Neural cell (in vitro differentiated cells): ENCODE measurements at regions not wholly inside any gene's neighbourhood (a gene's known extent, or its start where the extent isn't known, plus 50 kb on each side); places are given as distances from the start of the nearest gene placed in this dataset.

Experiments
- H2AFZ ChIP-seq: fragments of 200-600, 300-800 bp; sonication (generic), shearing (Covaris generic); 2 replicates; pipeline ENCODE4 v1.6.0; 2014; ENCODE audit warnings: low read depth, mild to moderate bottlenecking, antibody characterized with exemption, low read length, moderate library complexity
- H3F3A ChIP-seq: fragments of 200-600 bp; shearing (Covaris generic); 2 replicates; pipeline ENCODE4 v1.6.1; 2016; ENCODE audit warnings: mild to moderate bottlenecking, moderate library complexity, mixed read lengths, antibody characterized with exemption, low read length; ENCODE audit not compliant: insufficient read depth, poor library complexity, severe bottlenecking
- H3K27ac ChIP-seq: fragments of 200-600, 300-800 bp; sonication (generic), shearing (Covaris generic); 2 replicates; pipeline ENCODE4 v1.5.1; 2014; ENCODE audit warnings: mild to moderate bottlenecking, low read length, moderate library complexity
- H3K27me3 ChIP-seq: fragments of 300-800, 200-600 bp; sonication (generic), shearing (Covaris generic); 2 replicates; pipeline ENCODE4 v1.6.0; 2014; ENCODE audit warnings: mild to moderate bottlenecking, low read depth, low read length, moderate library complexity; ENCODE audit not compliant: insufficient read depth
- H3K36me3 ChIP-seq: fragments of 300-800, 200-600 bp; sonication (generic), shearing (Covaris generic); 2 replicates; pipeline ENCODE4 v1.5.1; 2014; ENCODE audit warnings: mild to moderate bottlenecking, antibody characterized with exemption, low read length, moderate library complexity; ENCODE audit not compliant: insufficient read depth
- H3K4me2 ChIP-seq: fragments of 300-800, 200-600 bp; sonication (generic), shearing (Covaris generic); 2 replicates; pipeline ENCODE4 v1.6.0; 2014; ENCODE audit warnings: mild to moderate bottlenecking, low read length
- H3K4me3 ChIP-seq: fragments of 300-800, 200-600 bp; sonication (generic), shearing (Covaris generic); 2 replicates; pipeline ENCODE4 v1.5.1; 2014; ENCODE audit warnings: mild to moderate bottlenecking, low read length, moderate library complexity
- H3K79me2 ChIP-seq: fragments of 200-600 bp; shearing (Covaris generic); replicated peaks from 2 replicates; pipeline ENCODE4 v1.6.0; 2014; ENCODE audit warnings: mild to moderate bottlenecking, low read length, moderate library complexity; ENCODE audit not compliant: insufficient read depth
- H3K9ac ChIP-seq: fragments of 300-800, 200-600 bp; sonication (generic), shearing (Covaris generic); 2 replicates; pipeline ENCODE4 v1.6.1; 2016; ENCODE audit warnings: mild to moderate bottlenecking, low read length, mixed read lengths
- H3K9me2 ChIP-seq: fragments of 200-600 bp; shearing (Covaris generic); 2 replicates; pipeline ENCODE4 v1.6.1; 2016; ENCODE audit warnings: mild to moderate bottlenecking, low read length, mixed read lengths; ENCODE audit not compliant: insufficient read depth
- H3K9me3 ChIP-seq: fragments of 200-600, 300-800 bp; sonication (generic), shearing (Covaris generic); 2 replicates; pipeline ENCODE4 v1.6.1; 2016; ENCODE audit warnings: mild to moderate bottlenecking, mixed run types, low read length, moderate library complexity, mixed read lengths
- H4K20me1 ChIP-seq: fragments of 200-600 bp; shearing (Covaris generic); 2 replicates; pipeline ENCODE4 v1.6.1; 2016; ENCODE audit warnings: mild to moderate bottlenecking, mixed run types; ENCODE audit not compliant: insufficient read depth
- CTCF ChIP-seq: fragments of 450-650 bp; IDR thresholded peaks from 2 replicates; pipeline ENCODE4 v1.5.1; 2014; ENCODE audit warnings: antibody characterized with exemption, mild to moderate bottlenecking, moderate library complexity; ENCODE audit not compliant: poor library complexity, severe bottlenecking
- EP300 ChIP-seq: fragments of 450-650 bp; conservative IDR thresholded peaks from 2 replicates; pipeline ENCODE4 v1.6.1; 2014; ENCODE audit warnings: antibody characterized with exemption, mild to moderate bottlenecking, moderate library complexity; ENCODE audit not compliant: poor library complexity, severe bottlenecking
- EZH2 ChIP-seq: fragments of 200-600, 300-800 bp; shearing (Covaris generic), sonication (generic); IDR thresholded peaks from 2 replicates; pipeline ENCODE4 v1.6.1; 2014; ENCODE audit warnings: antibody characterized with exemption, low read length, borderline replicate concordance, mild to moderate bottlenecking; ENCODE audit not compliant: insufficient read depth, poor library complexity, severe bottlenecking
- MXI1 ChIP-seq: fragments of 450-650 bp; conservative IDR thresholded peaks from 2 replicates; pipeline ENCODE4 v1.6.1; 2014; ENCODE audit warnings: antibody characterized with exemption, mild to moderate bottlenecking; ENCODE audit not compliant: poor library complexity, severe bottlenecking
- POLR2AphosphoS5 ChIP-seq: IDR thresholded peaks from 2 replicates; pipeline ENCODE4 v1.6.1; 2012
- RAD21 ChIP-seq: fragments of 450-650 bp; conservative IDR thresholded peaks from 2 replicates; pipeline ENCODE4 v1.6.1; 2014; ENCODE audit warnings: antibody characterized with exemption, mild to moderate bottlenecking, moderate library complexity
- SMC3 ChIP-seq: fragments of 450-650 bp; conservative IDR thresholded peaks from 2 replicates; pipeline ENCODE4 v1.6.1; 2014; ENCODE audit warnings: antibody characterized with exemption, mild to moderate bottlenecking, moderate library complexity; ENCODE audit not compliant: poor library complexity
- TAF1 ChIP-seq: IDR thresholded peaks from 2 replicates; pipeline ENCODE4 v1.6.1; 2012; ENCODE audit warnings: low read depth
- TF ChIP-seq, protein P1 (sequence below): IDR thresholded peaks from 2 replicates; pipeline ENCODE4 v1.6.1; 2012; ENCODE audit warnings: borderline replicate concordance

GRCh38 chr22:27437570-27437969 lies 364.0 kb downstream of the MN1 start:
- Histone ChIP-seq H3F3A (no peaks in the 10 kb centered on the region), H3K79me2 (no peaks in the 10 kb centered on the region), H3K4me2 (no peak overlapping the region), H4K20me1 (no peaks in the 10 kb centered on the region), H3K27ac (no peak overlapping the region), H3K9me2 (no peaks in the 10 kb centered on the region), H3K27me3 (no peaks in the 10 kb centered on the region), H3K36me3 (no peaks in the 10 kb centered on the region), H2AFZ (no peak overlapping the region), H3K9ac (no peak overlapping the region), H3K4me3 (no peak overlapping the region), H3K9me3 (no peaks in the 10 kb centered on the region)
- no peak for TF ChIP-seq MXI1
- TF ChIP-seq EZH2 = no peak
- no peak for TF ChIP-seq CTCF
- no peak for TF ChIP-seq TAF1
- TF ChIP-seq POLR2AphosphoS5 = no peak
- no peak for TF ChIP-seq RAD21
- no peak for TF ChIP-seq SMC3
- TF ChIP-seq EP300 = no peak
- TF ChIP-seq, protein P1, sequence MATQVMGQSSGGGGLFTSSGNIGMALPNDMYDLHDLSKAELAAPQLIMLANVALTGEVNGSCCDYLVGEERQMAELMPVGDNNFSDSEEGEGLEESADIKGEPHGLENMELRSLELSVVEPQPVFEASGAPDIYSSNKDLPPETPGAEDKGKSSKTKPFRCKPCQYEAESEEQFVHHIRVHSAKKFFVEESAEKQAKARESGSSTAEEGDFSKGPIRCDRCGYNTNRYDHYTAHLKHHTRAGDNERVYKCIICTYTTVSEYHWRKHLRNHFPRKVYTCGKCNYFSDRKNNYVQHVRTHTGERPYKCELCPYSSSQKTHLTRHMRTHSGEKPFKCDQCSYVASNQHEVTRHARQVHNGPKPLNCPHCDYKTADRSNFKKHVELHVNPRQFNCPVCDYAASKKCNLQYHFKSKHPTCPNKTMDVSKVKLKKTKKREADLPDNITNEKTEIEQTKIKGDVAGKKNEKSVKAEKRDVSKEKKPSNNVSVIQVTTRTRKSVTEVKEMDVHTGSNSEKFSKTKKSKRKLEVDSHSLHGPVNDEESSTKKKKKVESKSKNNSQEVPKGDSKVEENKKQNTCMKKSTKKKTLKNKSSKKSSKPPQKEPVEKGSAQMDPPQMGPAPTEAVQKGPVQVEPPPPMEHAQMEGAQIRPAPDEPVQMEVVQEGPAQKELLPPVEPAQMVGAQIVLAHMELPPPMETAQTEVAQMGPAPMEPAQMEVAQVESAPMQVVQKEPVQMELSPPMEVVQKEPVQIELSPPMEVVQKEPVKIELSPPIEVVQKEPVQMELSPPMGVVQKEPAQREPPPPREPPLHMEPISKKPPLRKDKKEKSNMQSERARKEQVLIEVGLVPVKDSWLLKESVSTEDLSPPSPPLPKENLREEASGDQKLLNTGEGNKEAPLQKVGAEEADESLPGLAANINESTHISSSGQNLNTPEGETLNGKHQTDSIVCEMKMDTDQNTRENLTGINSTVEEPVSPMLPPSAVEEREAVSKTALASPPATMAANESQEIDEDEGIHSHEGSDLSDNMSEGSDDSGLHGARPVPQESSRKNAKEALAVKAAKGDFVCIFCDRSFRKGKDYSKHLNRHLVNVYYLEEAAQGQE = no peak

DNA sequence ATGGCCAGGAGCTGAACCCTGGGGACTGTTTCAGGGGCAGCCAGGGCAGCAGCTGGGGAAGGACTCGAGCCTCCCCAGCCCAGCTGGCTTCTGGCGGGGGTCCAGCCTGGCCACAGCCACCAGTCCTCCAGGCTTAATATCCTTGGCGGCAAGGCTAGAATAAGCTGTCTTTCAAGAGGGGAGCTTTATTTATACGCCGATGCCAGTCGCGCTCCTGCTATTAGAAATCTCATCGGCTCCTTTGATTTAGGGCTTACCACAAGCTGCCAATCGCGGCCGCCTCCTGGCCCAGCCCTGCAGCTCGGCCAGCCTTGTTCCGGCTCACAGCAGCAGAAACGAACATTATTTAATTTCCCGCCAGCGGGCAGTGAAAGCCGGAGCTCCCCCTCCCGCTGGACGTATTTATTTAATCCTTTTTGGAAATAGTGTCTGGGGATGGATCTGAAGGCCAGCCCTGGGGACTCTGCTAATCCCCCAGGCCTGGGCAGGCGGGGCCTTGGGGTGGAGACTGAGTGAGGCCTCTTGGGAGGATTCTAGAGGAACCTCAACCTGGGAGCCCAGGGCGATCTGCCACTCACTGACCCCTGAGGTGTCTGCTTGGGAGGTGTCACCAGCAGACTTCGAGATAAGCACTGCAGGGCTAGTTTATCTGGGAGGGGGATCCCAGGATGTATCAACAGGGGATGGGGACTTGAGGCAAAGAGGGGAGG lies 363.1 kb downstream of the MN1 start:
- H3K27me3 ChIP-seq = no peaks in the 10 kb centered on the region
- no peak overlapping the region for H3K4me2 ChIP-seq
- no peaks in the 10 kb centered on the region for H3F3A ChIP-seq
- H3K36me3 ChIP-seq = no peaks in the 10 kb centered on the region
- H3K9ac ChIP-seq = peak overlapping the region; percentile 36
- H4K20me1 ChIP-seq = no peaks in the 10 kb centered on the region
- no peak overlapping the region for H3K27ac ChIP-seq
- H3K9me3 ChIP-seq = no peaks in the 10 kb centered on the region
- no peak overlapping the region for H2AFZ ChIP-seq
- H3K79me2 ChIP-seq = no peaks in the 10 kb centered on the region
- TF ChIP-seq TAF1 = no peak
- TF ChIP-seq SMC3 = no peak
- TF ChIP-seq, protein P1 = no peak
- no peak for TF ChIP-seq EZH2
- no peak for TF ChIP-seq EP300
- TF ChIP-seq RAD21 = no peak
- H3K4me3 ChIP-seq = no peak overlapping the region
- H3K9me2 ChIP-seq = no peaks in the 10 kb centered on the region
